ENCODE measurements at regions not wholly inside any gene's neighbourhood (a gene's known extent, or its start where the extent isn't known, plus 50 kb on each side); places are given as distances from the start of the nearest gene placed in this dataset.

- DNase-seq (ENCODE audit: low read depth) = no peak
- no peak for TF ChIP-seq CTCF (IDR thresholded peaks at IDR 0.05; ENCODE audit: low read length, missing control alignments)
- no peak overlapping the region for H3K4me3 ChIP-seq (replicated peaks; ENCODE audit: low read depth, low read length)
Observed at GRCh38 chr6:165808021-165808420, 145.0 kb upstream of the PDE10A start.

GRCh38 chr6:165807249-165807960 is 144.4 kb upstream of the PDE10A start:
- TF ChIP-seq CTCF (IDR thresholded peaks at IDR 0.05; ENCODE audit: low read length, missing control alignments) = no peak
- no peak for DNase-seq (ENCODE audit: low read depth)
- H3K4me3 ChIP-seq (replicated peaks; ENCODE audit: low read depth, low read length) = no peak overlapping the region

GRCh38 chr6:165806126-165806810 is 143.2 kb upstream of the PDE10A start:
- no peak overlapping the region for H3K4me3 ChIP-seq (replicated peaks; ENCODE audit: low read depth, low read length)
- no peak for TF ChIP-seq CTCF (IDR thresholded peaks at IDR 0.05; ENCODE audit: low read length, missing control alignments)
- DNase-seq (ENCODE audit: low read depth) = no peak

GRCh38 chr6:165805636-165806035 is 142.6 kb upstream of the PDE10A start:
- TF ChIP-seq CTCF (IDR thresholded peaks at IDR 0.05; ENCODE audit: low read length, missing control alignments) = no peak
- DNase-seq (ENCODE audit: low read depth) = no peak
- H3K4me3 ChIP-seq (replicated peaks; ENCODE audit: low read depth, low read length) = no peak overlapping the region

GRCh38 chr6:165805067-165805555 is 142.1 kb upstream of the PDE10A start:
- no peak for TF ChIP-seq CTCF (IDR thresholded peaks at IDR 0.05; ENCODE audit: low read length, missing control alignments)
- peak overlapping the region; percentile 40 for H3K4me3 ChIP-seq (replicated peaks; ENCODE audit: low read depth, low read length)
- no peak for DNase-seq (ENCODE audit: low read depth)

GRCh38 chr6:165804331-165805066 is 141.5 kb upstream of the PDE10A start:
- no peak for TF ChIP-seq CTCF (IDR thresholded peaks at IDR 0.05; ENCODE audit: low read length, missing control alignments)
- DNase-seq (ENCODE audit: low read depth) = peak; percentile 44
- H3K4me3 ChIP-seq (replicated peaks; ENCODE audit: low read depth, low read length) = peak overlapping the region; percentile 40
